GM12878 (cell line): ENCODE measurements at regions not wholly inside any gene's neighbourhood (a gene's known extent, or its start where the extent isn't known, plus 50 kb on each side); places are given as distances from the start of the nearest gene placed in this dataset.

Source experiments
- ATAC-seq: fragments of 200-7000 bp; cut with Tn5 transposase; 3 replicates; pipeline ENCODE4 v1.9.1; 2020; ENCODE audit warnings: mild to moderate bottlenecking, moderate library complexity
- BruUV-seq: library from RNA; stranded (reverse); fragments of 400-500 nt; replicated peaks from 2 replicates; lab custom pipeline; 2021; lab: Mats Ljungman, UMichigan
- CTCF ChIA-PET: fragments of 300-600 bp; sonication (Branson Sonifier 250); formaldehyde crosslinking; extraction: SDS; loops from one replicate; lab custom pipeline; 2021; ENCODE audit warnings: inconsistent platforms; lab: Yijun Ruan, JAX
- POLR2A ChIA-PET: fragments of 350-600 bp; formaldehyde crosslinking; extraction: SDS; loops from one replicate; lab custom pipeline; 2021; ENCODE audit warnings: inconsistent platforms; lab: Charles Lee
- RAD21 ChIA-PET: fragments of 300-600 bp; sonication (Branson Sonifier 250); formaldehyde crosslinking; loops from one replicate; lab custom pipeline; 2023; ENCODE audit warnings: antibody characterized with exemption; ENCODE audit not compliant: unreplicated experiment; lab: Charles Lee
- SMC1A ChIA-PET: fragments of 300-600 bp; sonication (Branson Sonifier 250); formaldehyde crosslinking; loops from one replicate; lab custom pipeline; 2023; ENCODE audit not compliant: unreplicated experiment, uncharacterized antibody; lab: Charles Lee
- DNase-seq: peaks from one replicate; pipeline ENCODE4 v3.0.0-alpha.2; 2011; ENCODE audit warnings: low read depth, low spot score
- FAIRE-seq: peaks from 3 replicates; lab custom pipeline; 2011; peaks lifted over from hg19 to GRCh38; lab: Jason Lieb, UNC
- H2AFZ ChIP-seq: 2 replicates; pipeline ENCODE4 v1.6.0; 2011; ENCODE audit warnings: low read depth, low read length, control low read depth; ENCODE audit not compliant: control insufficient read depth
- H3K27ac ChIP-seq: 2 replicates; pipeline ENCODE4 v1.5.1; 2011; ENCODE audit warnings: control low read depth; ENCODE audit not compliant: control insufficient read depth, insufficient read depth
- H3K27me3 ChIP-seq, 2 experiments: replicated peaks in 1 of 2; 2 replicates each; pipeline versions ENCODE4 v1.6.0 to v1.6.1; 2011; ENCODE audit warnings: low read length in 1 of 2; ENCODE audit not compliant: control insufficient read depth in 2 of 2, insufficient read depth in 2 of 2
- H3K36me3 ChIP-seq, 2 experiments: 2 replicates each; pipeline ENCODE4 v1.5.1; 2011; ENCODE audit warnings: low read length in 1 of 2; ENCODE audit not compliant: control insufficient read depth in 2 of 2, insufficient read depth in 2 of 2
- H3K4me1 ChIP-seq: 2 replicates; pipeline ENCODE4 v1.6.1; 2011; ENCODE audit warnings: mild to moderate bottlenecking, low read length, moderate library complexity, mixed read lengths; ENCODE audit not compliant: control insufficient read depth, insufficient read depth
- H3K4me2 ChIP-seq: 2 replicates; pipeline ENCODE4 v1.6.0; 2011; ENCODE audit warnings: control low read depth; ENCODE audit not compliant: control insufficient read depth, insufficient read depth
- H3K4me3 ChIP-seq: fragments of 200-600 bp; sonication (generic); 2 replicates; pipeline ENCODE4 v1.5.1; 2016
- H3K79me2 ChIP-seq: 2 replicates; pipeline ENCODE4 v1.6.0; 2011; ENCODE audit warnings: low read length; ENCODE audit not compliant: control insufficient read depth, insufficient read depth
- H3K9ac ChIP-seq: 2 replicates; pipeline ENCODE4 v1.8.0; 2011; ENCODE audit warnings: low read length, control low read depth, mixed read lengths; ENCODE audit not compliant: control insufficient read depth, insufficient read depth
- H3K9me3 ChIP-seq: replicated peaks from 3 replicates; pipeline ENCODE4 v1.5.1; 2011; ENCODE audit warnings: mild to moderate bottlenecking, low read length; ENCODE audit not compliant: control insufficient read depth, insufficient read depth
- H4K20me1 ChIP-seq: 2 replicates; pipeline ENCODE4 v1.6.0; 2011; ENCODE audit not compliant: control insufficient read depth, insufficient read depth
- BACH1 ChIP-seq: fragments of 450-650 bp; IDR thresholded peaks from 2 replicates; pipeline ENCODE4 v1.6.1; 2017; ENCODE audit warnings: mild to moderate bottlenecking, borderline replicate concordance
- BRCA1 ChIP-seq: IDR thresholded peaks from 2 replicates; pipeline ENCODE4 v1.6.1; 2011; ENCODE audit warnings: low read depth, low read length, improper control_type of control experiment
- CHD1 ChIP-seq: IDR thresholded peaks from 2 replicates; pipeline ENCODE4 v1.6.1; 2012; ENCODE audit warnings: low read depth, low read length, improper control_type of control experiment
- E4F1 ChIP-seq: fragments of 450-650 bp; IDR thresholded peaks from 2 replicates; pipeline ENCODE4 v1.6.1; 2018; ENCODE audit warnings: borderline replicate concordance, mild to moderate bottlenecking; ENCODE audit not compliant: partially characterized antibody
- KLF5 ChIP-seq: fragments of 450-650 bp; IDR thresholded peaks from 2 replicates; pipeline ENCODE4 v1.6.1; 2014; ENCODE audit warnings: mild to moderate bottlenecking; ENCODE audit not compliant: partially characterized antibody
- NKRF ChIP-seq: fragments of 450-650 bp; conservative IDR thresholded peaks from 2 replicates; pipeline ENCODE4 v1.6.1; 2017; ENCODE audit warnings: mild to moderate bottlenecking, moderate library complexity
- RAD21 ChIP-seq: IDR thresholded peaks from 2 replicates; pipeline ENCODE4 v1.6.1; 2011; ENCODE audit warnings: mild to moderate bottlenecking, low read depth, low read length, moderate library complexity; ENCODE audit not compliant: insufficient read depth
- RCOR1 ChIP-seq: conservative IDR thresholded peaks from 2 replicates; pipeline ENCODE4 v1.6.1; 2012; ENCODE audit warnings: low read depth, low read length, improper control_type of control experiment
- SPI1 ChIP-seq: IDR thresholded peaks from 2 replicates; pipeline ENCODE4 v1.6.1; 2011; ENCODE audit warnings: low read depth, mild to moderate bottlenecking, low read length, moderate library complexity, borderline replicate concordance; ENCODE audit not compliant: insufficient read depth
- TCF7 ChIP-seq: IDR thresholded peaks from 2 replicates; pipeline ENCODE4 v1.6.1; 2014; ENCODE audit warnings: antibody characterized with exemption, borderline replicate concordance
- ZNF274 ChIP-seq: IDR thresholded peaks from one replicate; pipeline ENCODE4 v1.8.0; 2011; ENCODE audit not compliant: insufficient read length, insufficient read depth
- ZNF592 ChIP-seq: fragments of 450-650 bp; IDR thresholded peaks from 2 replicates; pipeline ENCODE4 v1.6.1; 2017; ENCODE audit warnings: mild to moderate bottlenecking, moderate library complexity
- ZSCAN29 ChIP-seq: fragments of 450-650 bp; IDR thresholded peaks from 2 replicates; pipeline ENCODE4 v1.6.1; 2017; ENCODE audit warnings: mild to moderate bottlenecking, moderate library complexity
- WGBS: methylation state at CpG from one replicate; pipeline ENCODE4 v1.1.6; 2016; ENCODE audit warnings: low lambda C conversion rate; ENCODE audit not compliant: insufficient replicate concordance, insufficient coverage; ENCODE audit errors: missing lambda C conversion rate; 5-methylcytosine and 5-hydroxymethylcytosine counted together
- in situ Hi-C: fragments of 300-500 bp; cut with MboI; formaldehyde crosslinking; loops from 9 replicates; pipeline ENCODE4 v1.14.3; 2018; ENCODE audit warnings: mixed read lengths
- intact Hi-C: fragments of 100-400 bp; cut with micrococcal nuclease; formaldehyde crosslinking; loops from one replicate; pipeline ENCODE4 v1.14.2; 2022; ENCODE audit not compliant: unreplicated experiment
- TF ChIP-seq, protein P1 (sequence below): fragments of 450-650 bp; IDR thresholded peaks from 2 replicates; pipeline ENCODE4 v1.6.1; 2016; ENCODE audit warnings: mild to moderate bottlenecking

DNA sequence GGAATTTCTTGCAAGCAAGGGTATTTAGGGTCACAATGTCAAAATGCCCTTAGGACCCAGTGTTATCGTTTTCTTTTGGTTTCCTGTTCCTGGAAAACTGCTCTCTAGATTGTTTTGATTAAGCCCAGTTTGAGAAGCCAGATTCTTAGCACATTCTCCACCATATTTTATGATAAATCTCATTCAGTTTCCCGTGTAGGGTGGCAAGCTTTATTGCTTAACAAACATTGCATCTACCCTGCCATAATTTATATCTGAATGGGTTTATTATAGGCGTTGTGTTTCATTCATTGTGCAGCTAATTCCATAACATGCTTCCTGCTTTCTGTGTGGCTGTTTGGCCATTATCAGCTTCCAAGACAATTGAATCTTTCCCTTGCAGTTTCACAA is 389.1 kb upstream of the DYNLRB2 start (continued):
- TF ChIP-seq E4F1 (no peak), KLF5 (no peak), BRCA1 (no peak), TCF7 (no peak), ZSCAN29 (no peak), BACH1 (no peak), RCOR1 (no peak), RAD21 (no peak), ZNF274 (no peak), CHD1 (no peak)
- TF ChIP-seq, protein P1, sequence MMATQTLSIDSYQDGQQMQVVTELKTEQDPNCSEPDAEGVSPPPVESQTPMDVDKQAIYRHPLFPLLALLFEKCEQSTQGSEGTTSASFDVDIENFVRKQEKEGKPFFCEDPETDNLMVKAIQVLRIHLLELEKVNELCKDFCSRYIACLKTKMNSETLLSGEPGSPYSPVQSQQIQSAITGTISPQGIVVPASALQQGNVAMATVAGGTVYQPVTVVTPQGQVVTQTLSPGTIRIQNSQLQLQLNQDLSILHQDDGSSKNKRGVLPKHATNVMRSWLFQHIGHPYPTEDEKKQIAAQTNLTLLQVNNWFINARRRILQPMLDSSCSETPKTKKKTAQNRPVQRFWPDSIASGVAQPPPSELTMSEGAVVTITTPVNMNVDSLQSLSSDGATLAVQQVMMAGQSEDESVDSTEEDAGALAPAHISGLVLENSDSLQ, result no peak

DNA sequence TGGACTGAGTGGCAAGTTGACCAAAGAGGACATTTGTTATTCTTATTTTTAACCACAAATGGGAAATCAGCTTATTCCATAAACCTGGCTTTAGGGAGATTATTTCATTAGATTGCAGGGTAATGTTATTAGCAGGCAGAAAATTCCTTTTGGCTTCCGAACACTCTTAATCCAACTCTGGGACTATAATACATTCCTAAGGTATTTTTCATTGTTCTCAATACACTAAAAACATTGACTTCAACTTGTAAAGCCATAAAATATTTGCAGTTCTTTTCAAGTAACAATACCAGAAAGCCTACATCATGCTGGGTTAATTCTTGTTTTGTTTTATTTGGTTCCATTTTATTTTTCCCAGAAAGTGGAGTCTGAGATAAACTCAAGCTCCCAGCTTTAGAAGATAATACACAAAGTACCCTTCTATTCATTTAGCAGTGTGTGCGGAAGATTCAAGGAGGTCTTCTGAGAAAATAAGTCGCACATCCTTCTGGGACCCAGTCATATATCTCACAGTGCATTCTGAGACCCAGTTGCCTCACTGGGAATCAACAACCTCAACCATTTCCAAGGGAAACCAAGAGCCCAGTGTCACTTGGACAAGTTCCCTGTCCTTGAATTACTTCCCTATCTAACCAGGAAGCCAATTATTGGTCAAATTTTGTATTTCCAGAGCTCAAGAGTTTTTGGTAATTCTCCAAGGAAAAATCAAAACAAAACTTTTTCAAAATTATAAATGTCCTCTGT is 389.6 kb upstream of the DYNLRB2 start:
- SMC1A ChIA-PET, result no interaction called here
- no peak overlapping the region for H3K4me3 ChIP-seq
- H3K9me3 ChIP-seq, result no peaks in the 10 kb centered on the region
- H2AFZ ChIP-seq, result no peak overlapping the region
- no peak overlapping the region for H3K9ac ChIP-seq
- POLR2A ChIA-PET, result no interaction called here
- RAD21 ChIA-PET, result no interaction called here
- ATAC-seq (no peak), FAIRE-seq (no peak), DNase-seq (no peak)
- H4K20me1 ChIP-seq, result no peaks in the 10 kb centered on the region
- WGBS, result 59% methylated on average over 3 of the region's 3 CpGs
- no peak overlapping the region for H3K4me2 ChIP-seq
- in situ Hi-C loops (no loop called here), intact Hi-C loops (no loop called here)
- no peak overlapping the region for H3K27ac ChIP-seq
- H3K36me3 ChIP-seq, result no peaks in the 10 kb centered on the region
- no peaks in the 10 kb centered on the region for H3K79me2 ChIP-seq
- BruUV-seq, result no TSS peak
- H3K4me1 ChIP-seq, result no peaks in the 10 kb centered on the region
- H3K27me3 ChIP-seq, result no peaks in the 10 kb centered on the region
- CTCF ChIA-PET, result no interaction called here
- no peak for TF ChIP-seq ZNF592
- TF ChIP-seq NKRF, result no peak
- no peak for TF ChIP-seq SPI1
